ENCODE measurements at regions not wholly inside any gene's neighbourhood (a gene's known extent, or its start where the extent isn't known, plus 50 kb on each side); places are given as distances from the start of the nearest gene placed in this dataset.

GRCh38 chr20:48184229-48184628 lies 398.9 kb upstream of the SULF2 start:
- TF ChIP-seq TFDP2 (CRISPR knock-in tag; IDR thresholded peaks at IDR 0.05) (no peak), FOSL2 (CRISPR knock-in tag; IDR thresholded peaks at IDR 0.05) (no peak), EHMT2 (IDR thresholded peaks at IDR 0.05; ENCODE audit: borderline replicate concordance, low read depth, low read length) (no peak), CHCHD3 (CRISPR knock-in tag; IDR thresholded peaks at IDR 0.05) (no peak), TP53 (CRISPR knock-in tag; conservative IDR thresholded peaks at IDR 0.05) (no peak), KIAA2018 (CRISPR knock-in tag; IDR thresholded peaks at IDR 0.05; ENCODE audit: borderline replicate concordance) (no peak), KAT2B (IDR thresholded peaks at IDR 0.05; ENCODE audit: borderline replicate concordance, low read depth, low read length) (no peak), ZSCAN9 (CRISPR knock-in tag; IDR thresholded peaks at IDR 0.05; ENCODE audit: borderline replicate concordance) (no peak), GATA4 (IDR thresholded peaks at IDR 0.05; ENCODE audit: borderline replicate concordance, low read depth) (no peak)
- H3K79me2 ChIP-seq (ENCODE audit: insufficient read depth, low read length) = no peaks in the 10 kb centered on the region

More at GRCh38 chr20:48184229-48184628, 398.9 kb upstream of the SULF2 start:
- Histone ChIP-seq H2AFZ (ENCODE audit: low read length) (no peak overlapping the region), H3K27me3 (ENCODE audit: control insufficient read depth in 1 of 2, insufficient read depth in 2 of 2, low read length in 2 of 2) (no peaks in the 10 kb centered on the region), H4K20me1 (ENCODE audit: insufficient read depth, low read length) (no peaks in the 10 kb centered on the region), H3K4me2 (ENCODE audit: low read depth, low read length) (no peak overlapping the region), H3K4me3 (replicated peaks in 1 of 3; ENCODE audit: insufficient read depth in 1 of 3, low read depth in 2 of 3, low read length in 3 of 3) (no peak overlapping the region), H3K27ac (ENCODE audit: extremely low read length, insufficient read depth, low read length) (no peak overlapping the region), H3K4me1 (ENCODE audit: insufficient read depth, low read length) (peaks cover 20% of the 10 kb centered on the region), H3K36me3 (replicated peaks in 1 of 2; ENCODE audit: control insufficient read depth in 1 of 2, insufficient read depth in 2 of 2, low read length in 2 of 2) (no peaks in the 10 kb centered on the region), H3K9me3 (ENCODE audit: low read length) (no peaks in the 10 kb centered on the region), H3K9ac (ENCODE audit: insufficient read depth, low read depth, low read length) (no peak overlapping the region)
- ATAC-seq (no peak), FAIRE-seq (no peak), DNase-seq (ENCODE audit: low spot score) (no peak)
- ChIA-PET CTCF (ENCODE audit: low intra/inter-chr PET ratio, low total read pairs) (no interaction called here), POLR2A (no interaction called here)
- 78% methylated on average over 1 of the region's 1 CpG for WGBS (ENCODE audit: low lambda C conversion rate)
- in situ Hi-C loops (cut with HindIII; ENCODE audit: extremely low pct_ligation_motif_present, low pct_unique_long_range_greater_than_20kb) (no loop called here), intact Hi-C loops (cut with micrococcal nuclease; ENCODE audit: unreplicated experiment) (no loop called here)
- no TSS peak for BruUV-seq (replicated peaks)
